Hematopoietic multipotent progenitor cell treated with erythropoietin and hydrocortisone succinate and interleukin-3 and kit ligand, for 8 days (in vitro differentiated cells): ENCODE measurements at regions not wholly inside any gene's neighbourhood (a gene's known extent, or its start where the extent isn't known, plus 50 kb on each side); places are given as distances from the start of the nearest gene placed in this dataset.

Experiments used
- DNase-seq: peaks from one replicate; pipeline ENCODE4 v3.0.0-alpha.2; 2015

- no peak for DNase-seq
Observed at GRCh38 chr15:47610736-47611135, 106.6 kb upstream of the SEMA6D start.

DNA sequence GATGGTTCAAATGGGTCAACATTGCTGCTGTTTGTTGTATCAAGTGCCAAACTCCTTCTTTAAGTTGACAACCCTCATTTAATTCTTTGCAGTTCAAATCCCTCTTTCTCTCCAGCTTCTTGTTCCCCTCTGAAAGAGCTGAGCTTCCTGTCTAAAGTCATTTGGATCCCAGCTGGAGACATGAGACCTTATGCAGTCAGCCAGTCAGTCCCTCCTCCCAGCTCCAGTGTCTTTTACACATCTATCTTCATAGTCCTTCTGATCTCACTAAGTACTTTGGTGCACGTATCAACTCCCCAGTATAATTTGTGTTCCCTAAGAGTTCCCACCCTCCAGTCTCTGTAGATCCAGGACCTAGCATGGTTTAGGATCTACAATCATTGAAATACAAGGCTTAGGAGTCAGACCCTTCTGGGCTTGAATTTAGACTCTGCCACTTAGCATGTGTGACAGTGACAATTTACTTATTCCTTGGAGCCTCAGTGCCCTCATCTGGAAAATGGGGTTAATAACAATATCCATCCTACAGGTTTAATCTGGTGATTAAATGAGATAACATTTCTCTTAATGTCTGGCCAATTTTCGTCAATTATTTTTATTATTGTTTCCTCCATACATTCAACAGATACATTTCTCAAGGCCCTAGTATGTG, 102.8 kb upstream of the SEMA6D start:
- DNase-seq, result no peak

GRCh38 chr15:47616876-47617275, 100.4 kb upstream of the SEMA6D start:
- no peak for DNase-seq

DNA sequence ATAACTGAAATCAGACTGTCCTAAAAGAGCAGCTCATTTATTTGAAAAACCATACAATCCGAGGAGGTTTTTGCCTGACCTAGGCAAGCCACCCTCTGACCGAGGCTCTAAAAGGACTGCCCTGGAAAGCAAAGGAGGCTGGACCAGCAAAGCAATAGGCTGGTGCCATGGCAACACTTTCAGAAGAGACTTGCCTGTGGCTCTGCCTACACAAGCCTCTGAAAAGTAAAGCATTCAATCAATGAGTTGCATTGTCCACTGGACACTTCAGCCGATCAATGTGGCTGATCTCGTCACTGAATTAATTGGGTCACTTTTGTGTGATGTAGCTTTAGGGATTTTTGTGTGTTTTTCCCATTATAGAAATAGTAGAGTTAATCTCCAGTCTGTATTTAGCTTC, 99.1 kb upstream of the SEMA6D start:
- no peak for DNase-seq

GRCh38 chr15:47620960-47621681, 96.2 kb upstream of the SEMA6D start:
- DNase-seq, result no peak

DNA sequence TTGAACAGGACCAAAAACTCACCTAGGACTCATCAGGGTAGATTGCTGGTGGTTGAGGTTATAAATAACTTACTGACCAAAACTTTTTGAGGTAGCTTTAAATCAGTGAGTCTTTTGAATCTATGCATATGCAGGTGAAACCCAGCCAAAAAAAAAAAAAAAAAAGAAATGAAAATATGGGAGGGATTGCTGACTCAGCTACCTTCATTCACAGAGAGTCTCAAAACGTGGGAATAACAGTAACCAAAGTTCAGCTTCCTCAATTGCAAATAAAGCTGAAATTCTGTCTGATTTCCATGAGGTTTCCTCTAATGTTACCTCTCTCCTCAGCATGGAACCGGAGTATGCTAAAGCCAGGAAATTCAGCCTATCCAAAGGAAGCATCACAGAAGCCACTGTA, 95.2 kb upstream of the SEMA6D start:
- no peak for DNase-seq

DNA sequence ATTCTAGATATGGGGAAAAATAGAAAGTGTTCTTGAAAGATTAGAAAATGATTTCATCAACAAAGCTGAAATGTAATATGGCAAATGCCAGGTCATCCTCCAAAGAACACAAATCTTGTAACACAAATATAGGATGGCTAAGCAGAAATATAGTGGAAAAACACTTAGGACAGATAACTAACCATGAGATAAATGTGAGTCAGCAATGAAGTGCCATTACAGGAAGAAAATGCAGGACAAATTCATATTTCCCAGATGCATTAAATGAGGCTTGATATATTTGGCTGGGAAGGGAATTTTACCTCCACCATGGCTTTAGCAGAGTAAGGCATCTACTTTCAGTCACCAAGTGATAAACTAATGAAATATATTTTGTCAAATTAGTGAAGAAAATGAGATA, 92.8 kb upstream of the SEMA6D start:
- no peak for DNase-seq

DNA sequence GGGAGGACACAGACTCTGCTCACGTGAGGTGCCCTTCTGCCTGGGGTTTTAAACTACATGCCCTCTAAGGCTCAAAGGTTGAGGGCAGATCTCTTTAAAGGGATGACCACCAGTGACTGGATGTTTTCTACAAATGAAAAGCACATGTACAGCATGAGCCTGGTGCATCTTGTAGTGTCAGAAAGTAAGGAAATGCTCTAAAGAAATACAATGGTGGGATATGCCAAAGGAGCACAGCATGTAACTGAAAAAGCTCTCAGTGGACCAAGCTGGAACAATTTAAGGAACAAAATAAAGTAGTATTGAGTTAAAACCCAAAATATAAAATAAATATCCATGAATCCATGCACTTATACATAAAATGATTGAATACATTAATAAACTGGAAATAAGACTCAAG, 78.3 kb upstream of the SEMA6D start:
- DNase-seq, result no peak

- DNase-seq, result no peak
Observed at GRCh38 chr15:47640079-47640478, 77.2 kb upstream of the SEMA6D start.

GRCh38 chr15:47640901-47641300, 76.4 kb upstream of the SEMA6D start:
- no peak for DNase-seq

- DNase-seq, result no peak
Observed at GRCh38 chr15:47644722-47645121, 72.6 kb upstream of the SEMA6D start.

DNA sequence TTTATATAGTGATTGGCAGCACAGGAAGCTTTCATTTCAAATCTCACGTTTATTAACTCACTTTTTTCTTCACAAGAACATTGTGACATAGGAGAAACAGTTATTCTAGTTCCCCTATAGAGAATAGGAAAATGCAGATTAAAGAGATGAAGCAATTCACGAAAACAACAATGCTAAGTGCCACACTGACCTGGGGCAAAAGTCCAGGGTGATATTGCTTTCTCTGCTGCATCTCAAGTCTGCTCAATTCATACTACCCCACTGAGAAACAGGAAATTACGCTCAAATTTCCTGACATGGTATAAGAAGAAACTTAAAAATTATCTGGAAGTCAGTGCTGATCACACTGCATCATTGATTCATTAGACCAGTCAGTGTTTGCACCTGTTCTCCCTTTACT, 66.7 kb upstream of the SEMA6D start:
- no peak for DNase-seq

DNA sequence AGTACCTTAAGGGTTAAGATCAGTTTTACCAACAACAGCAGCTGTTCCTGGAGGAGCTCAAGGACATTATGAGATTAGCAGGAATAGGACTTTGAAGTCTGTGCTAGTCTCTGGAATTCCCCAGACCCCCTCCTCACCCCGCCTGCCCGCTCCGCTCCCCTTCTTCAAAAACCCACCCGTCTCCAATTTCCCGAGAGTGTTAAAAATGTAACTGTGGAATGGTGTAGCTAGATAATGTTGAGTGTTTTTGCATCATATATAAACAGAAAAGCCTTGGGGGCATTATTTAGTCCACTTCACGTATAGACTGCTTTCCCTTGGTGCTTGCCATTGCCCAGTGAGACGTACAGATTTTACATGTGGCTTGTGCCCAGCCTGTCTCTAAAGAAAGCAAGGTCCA, 65.0 kb upstream of the SEMA6D start:
- DNase-seq, result no peak

DNA sequence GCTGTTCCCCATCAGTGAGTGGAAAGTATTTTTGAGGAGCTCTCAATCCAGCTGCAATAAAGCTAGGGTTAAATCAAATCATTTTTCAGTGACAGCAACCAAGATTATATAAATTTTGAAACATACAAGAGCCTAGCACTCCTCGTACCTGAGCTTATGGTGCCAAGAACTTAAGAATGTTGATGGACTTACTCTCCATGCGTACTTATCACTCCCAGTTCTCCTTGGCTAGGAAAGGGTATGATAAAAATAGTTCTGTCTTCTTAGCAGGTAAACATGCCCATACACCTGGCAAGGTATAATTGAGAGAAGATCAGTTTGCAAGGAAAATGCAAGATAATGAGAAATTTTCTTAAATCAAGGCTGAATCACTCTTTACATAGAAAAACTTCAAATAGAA, 64.5 kb upstream of the SEMA6D start:
- no peak for DNase-seq

DNA sequence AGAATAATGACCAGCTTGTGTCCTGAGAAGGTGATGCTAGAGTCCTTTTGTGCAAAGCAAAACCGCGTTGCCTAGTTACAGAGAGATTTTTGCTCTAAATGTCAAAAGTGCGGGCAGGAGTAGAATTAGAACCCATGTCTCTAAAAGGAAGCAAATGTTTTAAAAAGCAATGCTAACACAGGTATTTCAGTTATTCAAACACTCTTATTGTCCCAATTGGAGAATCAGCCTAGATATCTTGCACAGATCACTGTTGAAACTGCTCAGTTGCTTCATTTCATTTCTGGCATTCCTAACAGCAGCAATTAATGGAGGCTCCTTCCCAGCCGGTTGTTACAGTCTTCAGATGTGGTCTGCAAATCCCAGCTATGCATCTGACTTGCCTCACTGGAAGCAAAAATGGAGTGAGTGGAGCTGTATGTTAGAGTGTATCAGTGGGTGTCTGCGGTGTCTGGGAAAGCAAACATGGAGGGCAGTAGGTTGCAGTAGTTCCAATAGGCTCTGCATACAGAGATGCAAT, 55.6 kb upstream of the SEMA6D start:
- no peak for DNase-seq

DNA sequence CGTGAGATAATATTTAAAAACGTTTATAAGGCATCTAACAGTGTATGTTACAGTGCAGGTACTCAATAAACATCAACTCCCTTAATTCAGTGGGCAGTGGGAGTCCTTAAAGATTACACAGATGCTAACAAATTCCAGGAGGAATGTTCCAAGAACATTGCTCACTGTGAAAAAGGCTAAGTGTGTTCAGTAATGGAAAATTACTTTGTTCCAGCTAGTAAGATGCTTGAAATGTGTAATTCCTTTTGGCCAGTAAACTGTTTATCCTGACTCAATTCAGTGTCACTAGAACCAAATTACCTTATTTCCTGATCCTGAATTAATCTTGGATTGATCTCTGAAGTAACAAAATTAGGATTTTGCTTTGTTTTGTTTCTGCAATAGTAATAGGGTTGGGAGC, 54.2 kb upstream of the SEMA6D start:
- no peak for DNase-seq
